ENCODE measurements at regions not wholly inside any gene's neighbourhood (a gene's known extent, or its start where the extent isn't known, plus 50 kb on each side); places are given as distances from the start of the nearest gene placed in this dataset.

DNA sequence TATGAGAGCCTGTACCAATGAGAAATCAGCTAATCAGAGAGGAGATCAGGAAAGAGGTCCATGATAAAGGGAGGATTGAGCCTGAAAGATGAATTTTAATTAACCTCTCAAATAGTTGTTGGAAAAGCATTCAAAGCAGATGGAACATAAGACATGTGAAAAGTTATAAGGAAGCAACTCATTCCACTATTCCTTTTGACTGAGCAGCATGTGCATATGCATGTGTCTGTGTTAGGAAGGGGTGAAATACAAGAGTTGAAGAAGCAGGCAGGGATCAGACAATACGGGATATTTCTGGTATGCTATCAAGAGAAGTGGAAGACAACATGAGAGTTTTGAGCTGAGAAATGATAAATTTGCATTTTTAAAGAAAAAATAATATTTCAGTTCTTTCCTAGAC, 624.8 kb upstream of the PTCHD4 start:
- no peaks in the 10 kb centered on the region for H3K4me1 Mint-ChIP-seq (ENCODE audit: unreplicated experiment)
- no peak overlapping the region for H3K4me3 Mint-ChIP-seq (ENCODE audit: unreplicated experiment)
- H3K36me3 Mint-ChIP-seq (ENCODE audit: low read depth, unreplicated experiment): no peaks in the 10 kb centered on the region

DNA sequence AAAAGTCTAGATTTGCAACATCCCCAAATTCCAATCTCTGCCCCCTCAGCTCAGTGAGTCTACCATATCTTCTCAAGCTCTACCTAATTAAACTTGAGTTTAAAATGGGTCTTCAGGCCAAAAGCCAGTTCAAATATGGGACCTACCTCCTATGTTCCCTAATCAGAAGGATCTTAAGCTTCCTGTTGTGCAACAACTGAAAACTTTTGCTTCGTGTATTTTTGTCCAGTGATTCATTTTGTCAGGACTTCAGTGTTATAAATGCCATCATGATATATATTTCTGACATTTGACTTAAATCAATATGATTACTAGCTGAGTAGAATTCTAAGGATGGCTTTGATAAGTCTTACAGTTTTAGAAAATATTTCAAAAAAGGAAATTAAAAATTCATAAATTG, 622.6 kb upstream of the PTCHD4 start:
- no peak for DNase-seq (ENCODE audit: low spot score)
- Mint-ChIP-seq H3K4me1 (ENCODE audit: unreplicated experiment) (no peaks in the 10 kb centered on the region), H3K27ac (ENCODE audit: unreplicated experiment) (no peak overlapping the region), H3K4me3 (ENCODE audit: unreplicated experiment) (no peak overlapping the region), H3K36me3 (ENCODE audit: low read depth, unreplicated experiment) (no peaks in the 10 kb centered on the region), H3K9me3 (ENCODE audit: unreplicated experiment) (no peaks in the 10 kb centered on the region), H3K27me3 (ENCODE audit: unreplicated experiment) (no peaks in the 10 kb centered on the region)
- TF ChIP-seq, protein P1, sequence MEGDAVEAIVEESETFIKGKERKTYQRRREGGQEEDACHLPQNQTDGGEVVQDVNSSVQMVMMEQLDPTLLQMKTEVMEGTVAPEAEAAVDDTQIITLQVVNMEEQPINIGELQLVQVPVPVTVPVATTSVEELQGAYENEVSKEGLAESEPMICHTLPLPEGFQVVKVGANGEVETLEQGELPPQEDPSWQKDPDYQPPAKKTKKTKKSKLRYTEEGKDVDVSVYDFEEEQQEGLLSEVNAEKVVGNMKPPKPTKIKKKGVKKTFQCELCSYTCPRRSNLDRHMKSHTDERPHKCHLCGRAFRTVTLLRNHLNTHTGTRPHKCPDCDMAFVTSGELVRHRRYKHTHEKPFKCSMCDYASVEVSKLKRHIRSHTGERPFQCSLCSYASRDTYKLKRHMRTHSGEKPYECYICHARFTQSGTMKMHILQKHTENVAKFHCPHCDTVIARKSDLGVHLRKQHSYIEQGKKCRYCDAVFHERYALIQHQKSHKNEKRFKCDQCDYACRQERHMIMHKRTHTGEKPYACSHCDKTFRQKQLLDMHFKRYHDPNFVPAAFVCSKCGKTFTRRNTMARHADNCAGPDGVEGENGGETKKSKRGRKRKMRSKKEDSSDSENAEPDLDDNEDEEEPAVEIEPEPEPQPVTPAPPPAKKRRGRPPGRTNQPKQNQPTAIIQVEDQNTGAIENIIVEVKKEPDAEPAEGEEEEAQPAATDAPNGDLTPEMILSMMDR (IDR thresholded peaks at IDR 0.05; ENCODE audit: unreplicated experiment): no peak

More for the DNA sequence above, 624.8 kb upstream of the PTCHD4 start:
- DNase-seq (ENCODE audit: low spot score): no peak
- Mint-ChIP-seq H3K27ac (ENCODE audit: unreplicated experiment) (no peak overlapping the region), H3K9me3 (ENCODE audit: unreplicated experiment) (no peaks in the 10 kb centered on the region), H3K27me3 (ENCODE audit: unreplicated experiment) (no peaks in the 10 kb centered on the region)
- TF ChIP-seq, protein P1 (IDR thresholded peaks at IDR 0.05; ENCODE audit: unreplicated experiment): no peak

DNA sequence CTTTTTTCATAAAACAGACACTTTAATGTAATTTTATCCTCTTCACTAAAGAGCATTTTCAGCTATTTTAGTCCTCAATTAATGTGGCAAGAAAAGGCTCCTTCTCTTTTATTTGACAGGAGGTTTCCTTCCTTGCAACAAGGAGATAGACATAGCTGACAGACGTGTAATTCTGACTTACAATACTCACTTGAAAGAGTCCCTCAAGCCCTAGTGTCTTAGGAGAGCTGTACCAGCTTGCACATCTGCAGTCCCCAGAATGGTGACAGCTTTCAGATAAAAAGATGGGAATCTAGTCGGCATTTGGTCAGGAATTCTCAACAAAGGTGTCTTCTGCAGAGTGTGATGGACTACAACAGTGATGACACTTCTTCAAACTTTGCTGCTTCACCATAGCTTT, 603.7 kb upstream of the PTCHD4 start:
- Mint-ChIP-seq H3K4me1 (ENCODE audit: unreplicated experiment) (no peaks in the 10 kb centered on the region), H3K9me3 (ENCODE audit: unreplicated experiment) (no peaks in the 10 kb centered on the region), H3K4me3 (ENCODE audit: unreplicated experiment) (no peak overlapping the region), H3K27ac (ENCODE audit: unreplicated experiment) (no peak overlapping the region), H3K27me3 (ENCODE audit: unreplicated experiment) (no peaks in the 10 kb centered on the region), H3K36me3 (ENCODE audit: low read depth, unreplicated experiment) (no peaks in the 10 kb centered on the region)
- TF ChIP-seq, protein P1 (IDR thresholded peaks at IDR 0.05; ENCODE audit: unreplicated experiment): no peak
- no peak for DNase-seq (ENCODE audit: low spot score)

DNA sequence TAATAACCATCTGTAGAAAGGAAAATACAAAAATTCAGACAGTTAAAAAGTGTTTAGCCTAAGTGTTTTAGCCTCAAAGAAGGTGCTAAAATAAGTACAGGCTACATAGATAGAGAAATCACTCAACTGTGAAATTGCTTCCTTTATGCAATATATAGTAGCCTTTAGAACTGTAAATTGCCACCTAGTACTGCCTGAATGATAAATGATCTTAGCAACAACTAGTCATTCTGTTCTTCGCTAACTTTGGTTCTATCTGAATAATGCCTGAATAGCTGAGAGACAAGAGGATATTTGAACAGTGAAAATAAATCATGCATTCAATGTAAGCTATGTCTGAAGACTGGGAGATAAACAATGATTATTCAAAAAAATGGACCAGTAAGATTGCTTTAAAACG, 603.3 kb upstream of the PTCHD4 start:
- H3K27me3 Mint-ChIP-seq (ENCODE audit: unreplicated experiment): no peaks in the 10 kb centered on the region
- no peak overlapping the region for H3K27ac Mint-ChIP-seq (ENCODE audit: unreplicated experiment)
- DNase-seq (ENCODE audit: low spot score): no peak
- H3K36me3 Mint-ChIP-seq (ENCODE audit: low read depth, unreplicated experiment): no peaks in the 10 kb centered on the region
- H3K4me1 Mint-ChIP-seq (ENCODE audit: unreplicated experiment): no peaks in the 10 kb centered on the region
- TF ChIP-seq, protein P1 (IDR thresholded peaks at IDR 0.05; ENCODE audit: unreplicated experiment): no peak
- H3K4me3 Mint-ChIP-seq (ENCODE audit: unreplicated experiment): no peak overlapping the region
- H3K9me3 Mint-ChIP-seq (ENCODE audit: unreplicated experiment): no peaks in the 10 kb centered on the region

DNA sequence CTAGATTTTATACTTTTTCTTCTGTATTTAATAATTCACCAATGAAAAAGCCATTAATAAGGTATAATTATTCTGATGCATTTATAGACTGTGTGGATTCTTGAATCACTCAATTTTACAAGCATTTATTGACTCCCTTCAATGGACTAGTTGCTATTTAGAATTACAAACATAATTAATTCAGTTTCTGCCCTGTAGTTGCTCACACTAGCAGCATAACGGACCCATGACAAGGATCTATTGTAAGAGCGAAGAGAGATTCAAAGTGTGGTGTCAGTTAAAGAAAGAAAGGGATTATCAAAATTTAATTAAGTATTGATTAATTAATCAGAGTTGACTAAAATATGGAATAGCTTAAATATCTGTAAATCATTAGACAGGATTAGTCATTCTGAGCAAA, 602.6 kb upstream of the PTCHD4 start:
- TF ChIP-seq, protein P1 (IDR thresholded peaks at IDR 0.05; ENCODE audit: unreplicated experiment): no peak
- H3K27me3 Mint-ChIP-seq (ENCODE audit: unreplicated experiment): no peaks in the 10 kb centered on the region
- H3K27ac Mint-ChIP-seq (ENCODE audit: unreplicated experiment): no peak overlapping the region
- no peaks in the 10 kb centered on the region for H3K36me3 Mint-ChIP-seq (ENCODE audit: low read depth, unreplicated experiment)
- DNase-seq (ENCODE audit: low spot score): no peak
- no peaks in the 10 kb centered on the region for H3K9me3 Mint-ChIP-seq (ENCODE audit: unreplicated experiment)
- no peaks in the 10 kb centered on the region for H3K4me1 Mint-ChIP-seq (ENCODE audit: unreplicated experiment)
- H3K4me3 Mint-ChIP-seq (ENCODE audit: unreplicated experiment): no peak overlapping the region
